Naive thymus-derived CD4-positive, alpha-beta T cell (primary cell): ENCODE measurements at regions not wholly inside any gene's neighbourhood (a gene's known extent, or its start where the extent isn't known, plus 50 kb on each side); places are given as distances from the start of the nearest gene placed in this dataset.
A peak's percentile ranks its signal among the peaks of the same experiment; 100 is the strongest.
"Not testable (repeated sequence)": the region's sequence is repeated elsewhere in the genome, so short reads cannot be mapped to it uniquely, and the experiment has no call there.

ENCODE experiments used
- ATAC-seq: fragments of 150-1000 bp; cut with Tn5 transposase; 2 replicates; pipeline ENCODE4 v1.10.0; 2021; ENCODE audit warnings: mild to moderate bottlenecking, moderate library complexity
- CTCF ChIA-PET: fragments of 350-600 bp; sonication (Branson Sonifier 250); formaldehyde crosslinking; loops from one replicate; lab custom pipeline; 2021; ENCODE audit warnings: antibody characterized with exemption; lab: Charles Lee
- POLR2A ChIA-PET: fragments of 350-600 bp; sonication (Branson Sonifier 250); formaldehyde crosslinking; loops from one replicate; lab custom pipeline; 2021; ENCODE audit warnings: antibody characterized with exemption, inconsistent platforms; lab: Charles Lee
- DNase-seq, 9 donors: peaks; one replicate each; pipeline versions ENCODE4 v3.0.0 to v3.0.0-alpha.2; 2020 to 2022; ENCODE audit warnings: mixed read lengths in 1 of 9
- H3K27ac ChIP-seq: one replicate; pipeline ENCODE4 v1.7.0; 2013; ENCODE audit warnings: mild to moderate bottlenecking, low read depth, low read length, moderate library complexity
- H3K27me3 ChIP-seq, 2 donors: one replicate each; pipeline ENCODE4 v1.7.0; 2013; ENCODE audit warnings: low read length in 2 of 2, mild to moderate bottlenecking in 2 of 2, moderate library complexity in 2 of 2; ENCODE audit not compliant: control insufficient read depth in 2 of 2, insufficient read depth in 2 of 2
- H3K36me3 ChIP-seq, 3 experiments: 1 replicate in 2 of 3; 2 replicates in 1 of 3; pipeline ENCODE4 v1.7.0; 2013; ENCODE audit warnings: low read length in 3 of 3, mild to moderate bottlenecking in 3 of 3, moderate library complexity in 1 of 3; ENCODE audit not compliant: insufficient read depth in 3 of 3, control insufficient read depth in 2 of 3
- H3K4me1 ChIP-seq, 2 donors: one replicate each; pipeline ENCODE4 v1.7.0; 2013; ENCODE audit warnings: low read length in 2 of 2, mild to moderate bottlenecking in 2 of 2, moderate library complexity in 1 of 2; ENCODE audit not compliant: control insufficient read depth in 2 of 2, insufficient read depth in 2 of 2
- H3K4me3 ChIP-seq: 2 replicates; pipeline ENCODE4 v1.7.0; 2013; ENCODE audit warnings: mild to moderate bottlenecking, low read length
- H3K9me3 ChIP-seq, 3 experiments: 1 replicate in 2 of 3; 2 replicates in 1 of 3; pipeline ENCODE4 v1.7.0; 2013; ENCODE audit warnings: low read length in 3 of 3; ENCODE audit not compliant: control insufficient read depth in 2 of 3
- H3K27ac Mint-ChIP-seq, 9 donors: one replicate each; pipeline ENCODE4 v1.8.0; 2020 to 2022; ENCODE audit warnings: mixed read lengths in 9 of 9, mild to moderate bottlenecking in 8 of 9, moderate library complexity in 5 of 9, inconsistent platforms in 2 of 9
- H3K27me3 Mint-ChIP-seq, 5 donors: one replicate each; pipeline ENCODE4 v1.8.0; 2021 to 2022; ENCODE audit warnings: mixed read lengths in 5 of 5, mild to moderate bottlenecking in 1 of 5
- H3K36me3 Mint-ChIP-seq, 5 donors: one replicate each; pipeline ENCODE4 v1.8.0; 2020 to 2022; ENCODE audit warnings: mixed read lengths in 5 of 5, mild to moderate bottlenecking in 3 of 5, inconsistent platforms in 1 of 5
- H3K4me1 Mint-ChIP-seq, 7 donors: one replicate each; pipeline ENCODE4 v1.8.0; 2020 to 2022; ENCODE audit warnings: mixed read lengths in 7 of 7, mild to moderate bottlenecking in 3 of 7, inconsistent platforms in 1 of 7
- H3K4me3 Mint-ChIP-seq, 10 donors: one replicate each; pipeline ENCODE4 v1.8.0; 2020 to 2022; ENCODE audit warnings: mild to moderate bottlenecking in 10 of 10, mixed read lengths in 10 of 10, moderate library complexity in 6 of 10, inconsistent platforms in 2 of 10
- H3K9me3 Mint-ChIP-seq, 11 donors: one replicate each; pipeline ENCODE4 v1.8.0; 2020 to 2022; ENCODE audit warnings: mixed read lengths in 11 of 11, mild to moderate bottlenecking in 4 of 11, inconsistent platforms in 1 of 11, moderate library complexity in 1 of 11
- intact Hi-C, 2 donors: fragments of 100-400 bp; cut with micrococcal nuclease; formaldehyde crosslinking; loops; one replicate each; pipeline ENCODE4 v1.15.1; 2023

GRCh38 chr13:76672420-76672819, 213.8 kb downstream of the KCTD12 start:
- no peaks in the 10 kb centered on the region for H3K9me3 ChIP-seq
- POLR2A ChIA-PET = no interaction called here
- ATAC-seq = no peak
- H3K36me3 ChIP-seq = no peaks in the 10 kb centered on the region
- CTCF ChIA-PET = no interaction called here
- Mint-ChIP-seq H3K4me3 (no peak overlapping the region), H3K27me3 (peaks cover 0 to 16% (median 3%) of the 10 kb centered on the region in 5 donors), H3K36me3 (no peaks in the 10 kb centered on the region), H3K9me3 (peaks cover 0 to 1% (median 0%) of the 10 kb centered on the region in 11 donors), H3K27ac (no peak overlapping the region), H3K4me1 (no peaks in the 10 kb centered on the region)
- no peaks in the 10 kb centered on the region for H3K27me3 ChIP-seq
- DNase-seq = no peak
- H3K27ac ChIP-seq = no peak overlapping the region
- intact Hi-C loops = no loop called here
- no peak overlapping the region for H3K4me3 ChIP-seq
- H3K4me1 ChIP-seq = no peaks in the 10 kb centered on the region

GRCh38 chr13:76668716-76669115, 217.5 kb downstream of the KCTD12 start:
- intact Hi-C loops = loop anchor here (2.0 to 5.0 kb wide), 2 partner anchors 236 to 791 kb away; no protein-coding TSS in a partner anchor
- H3K27ac Mint-ChIP-seq = no peak overlapping the region
- Histone ChIP-seq H3K4me3 (no peak overlapping the region), H3K4me1 (no peaks in the 10 kb centered on the region), H3K27ac (no peak overlapping the region), H3K27me3 (no peaks in the 10 kb centered on the region), H3K36me3 (no peaks in the 10 kb centered on the region), H3K9me3 (no peaks in the 10 kb centered on the region)
- peaks cover 0 to 8% (median 3%) of the 10 kb centered on the region in 5 donors for H3K27me3 Mint-ChIP-seq
- H3K36me3 Mint-ChIP-seq = no peaks in the 10 kb centered on the region
- no peak for DNase-seq
- no peak overlapping the region for H3K4me3 Mint-ChIP-seq
- POLR2A ChIA-PET = interaction anchor here (0.6 to 1.2 kb wide), 2 partner anchors 217 to 1305 kb away, joined by 3 to 4 read pairs; no protein-coding TSS in a partner anchor
- peaks cover 0 to 1% (median 0%) of the 10 kb centered on the region in 11 donors for H3K9me3 Mint-ChIP-seq
- ATAC-seq = no peak
- no peaks in the 10 kb centered on the region for H3K4me1 Mint-ChIP-seq
- CTCF ChIA-PET = interaction anchor here (0.6 to 3.7 kb wide), 11 partner anchors 9 to 237 kb away, joined by 3 to 50 read pairs (median 5); no protein-coding TSS in a partner anchor

- ChIA-PET POLR2A (interaction anchor here (1.2 kb wide), 1 partner anchor 218 kb away, joined by 4 read pairs; no protein-coding TSS in a partner anchor), CTCF (interaction anchor here (0.6 to 3.7 kb wide), 12 partner anchors 9 to 1429 kb away, joined by 3 to 50 read pairs (median 4); no protein-coding TSS in a partner anchor)
- Mint-ChIP-seq H3K27ac (no peak overlapping the region), H3K4me1 (no peaks in the 10 kb centered on the region), H3K36me3 (no peaks in the 10 kb centered on the region), H3K4me3 (no peak overlapping the region), H3K9me3 (no peaks in the 10 kb centered on the region), H3K27me3 (peaks cover 0 to 7% (median 0%) of the 10 kb centered on the region in 5 donors)
- intact Hi-C loops = loop anchor here (2.0 to 5.0 kb wide), 2 partner anchors 237 to 791 kb away; no protein-coding TSS in a partner anchor
- H3K9me3 ChIP-seq = no peaks in the 10 kb centered on the region
- ATAC-seq (no peak), DNase-seq (no peak)
- no peaks in the 10 kb centered on the region for H3K4me1 ChIP-seq
- no peak overlapping the region for H3K4me3 ChIP-seq
- no peaks in the 10 kb centered on the region for H3K36me3 ChIP-seq
- no peaks in the 10 kb centered on the region for H3K27me3 ChIP-seq
- no peak overlapping the region for H3K27ac ChIP-seq
These were observed 218.1 kb downstream of the KCTD12 start for GRCh38 chr13:76668141-76668540.

GRCh38 chr13:76667551-76667950, 218.7 kb downstream of the KCTD12 start:
- H3K4me1 ChIP-seq = no peaks in the 10 kb centered on the region
- Mint-ChIP-seq H3K27ac (no peak overlapping the region), H3K4me1 (no peaks in the 10 kb centered on the region), H3K36me3 (no peaks in the 10 kb centered on the region), H3K9me3 (no peaks in the 10 kb centered on the region), H3K4me3 (no peak overlapping the region), H3K27me3 (peaks cover 0 to 10% (median 0%) of the 10 kb centered on the region in 5 donors)
- H3K27me3 ChIP-seq = no peaks in the 10 kb centered on the region
- CTCF ChIA-PET = interaction anchor here (0.6 to 3.7 kb wide), 11 partner anchors 10 to 1430 kb away, joined by 3 to 50 read pairs (median 5); no protein-coding TSS in a partner anchor
- POLR2A ChIA-PET = interaction anchor here (1.2 kb wide), 1 partner anchor 218 kb away, joined by 4 read pairs; no protein-coding TSS in a partner anchor
- ATAC-seq (peak; percentile 63), DNase-seq (peak in 6 of 9 donors; percentile 11 to 38 (median 20))
- no peak overlapping the region for H3K27ac ChIP-seq
- H3K9me3 ChIP-seq = no peaks in the 10 kb centered on the region
- intact Hi-C loops = loop anchor here in 1 of 2 donors (1.0 to 5.0 kb wide), 5 partner anchors 155 to 790 kb away; partner anchors contain the start of gene KCTD12
- no peaks in the 10 kb centered on the region for H3K36me3 ChIP-seq
- no peak overlapping the region for H3K4me3 ChIP-seq

GRCh38 chr13:76663592-76664335, 222.4 kb downstream of the KCTD12 start:
- peaks cover 0 to 13% (median 0%) of the 10 kb centered on the region in 5 donors for H3K27me3 Mint-ChIP-seq
- H3K27ac ChIP-seq = no peak overlapping the region
- no peaks in the 10 kb centered on the region for H3K4me1 Mint-ChIP-seq
- H3K4me1 ChIP-seq = no peaks in the 10 kb centered on the region
- no peaks in the 10 kb centered on the region for H3K36me3 Mint-ChIP-seq
- H3K4me3 ChIP-seq = no peak overlapping the region
- H3K9me3 ChIP-seq = no peaks in the 10 kb centered on the region
- ATAC-seq (no peak), DNase-seq (no peak)
- POLR2A ChIA-PET = no interaction called here
- no peak overlapping the region for H3K27ac Mint-ChIP-seq
- CTCF ChIA-PET = interaction anchor here (0.8 to 1.7 kb wide), 2 partner anchors 239 to 240 kb away, joined by 3 to 5 read pairs; no protein-coding TSS in a partner anchor
- intact Hi-C loops = no loop called here
- H3K4me3 Mint-ChIP-seq = no peak overlapping the region
- no peaks in the 10 kb centered on the region for H3K36me3 ChIP-seq
- H3K9me3 Mint-ChIP-seq = no peaks in the 10 kb centered on the region
- no peaks in the 10 kb centered on the region for H3K27me3 ChIP-seq

- intact Hi-C loops, H3K4me3 ChIP-seq, CTCF ChIA-PET, H3K27ac Mint-ChIP-seq, H3K4me1 ChIP-seq, H3K4me1 Mint-ChIP-seq, H3K9me3 ChIP-seq, H3K36me3 Mint-ChIP-seq, ATAC-seq, H3K27me3 ChIP-seq, H3K27ac ChIP-seq, H3K4me3 Mint-ChIP-seq, DNase-seq, POLR2A ChIA-PET, H3K36me3 ChIP-seq, H3K9me3 Mint-ChIP-seq: not testable (repeated sequence)
- peaks cover 0 to 23% (median 10%) of the 10 kb centered on the region in 5 donors for H3K27me3 Mint-ChIP-seq
These were observed 227.1 kb downstream of the KCTD12 start for GRCh38 chr13:76659074-76659473.
